MM.1S (cell line): ENCODE measurements at regions not wholly inside any gene's neighbourhood (a gene's known extent, or its start where the extent isn't known, plus 50 kb on each side); places are given as distances from the start of the nearest gene placed in this dataset.

Experiments used
- EZH2 ChIP-seq: fragments of 300-600 bp; sonication (generic); optimal IDR thresholded peaks from 2 replicates; pipeline ENCODE3; 2017; ENCODE audit warnings: low read depth, mild to moderate bottlenecking, antibody characterized with exemption, low read length, mixed read lengths
- EZH2phosphoT487 ChIP-seq: fragments of 300-600 bp; sonication (generic); IDR thresholded peaks from 2 replicates; pipeline ENCODE4 v1.6.1; 2018; ENCODE audit warnings: antibody characterized with exemption, low read length
- TF ChIP-seq, protein P1 (sequence below): fragments of 300-600 bp; sonication (generic); IDR thresholded peaks from 2 replicates; pipeline ENCODE4 v1.5.1; 2016; ENCODE audit warnings: antibody characterized with exemption, low read length, mixed read lengths

GRCh38 chr10:44749151-44749550 lies 162.0 kb upstream of the TMEM72 start:
- TF ChIP-seq, protein P1, sequence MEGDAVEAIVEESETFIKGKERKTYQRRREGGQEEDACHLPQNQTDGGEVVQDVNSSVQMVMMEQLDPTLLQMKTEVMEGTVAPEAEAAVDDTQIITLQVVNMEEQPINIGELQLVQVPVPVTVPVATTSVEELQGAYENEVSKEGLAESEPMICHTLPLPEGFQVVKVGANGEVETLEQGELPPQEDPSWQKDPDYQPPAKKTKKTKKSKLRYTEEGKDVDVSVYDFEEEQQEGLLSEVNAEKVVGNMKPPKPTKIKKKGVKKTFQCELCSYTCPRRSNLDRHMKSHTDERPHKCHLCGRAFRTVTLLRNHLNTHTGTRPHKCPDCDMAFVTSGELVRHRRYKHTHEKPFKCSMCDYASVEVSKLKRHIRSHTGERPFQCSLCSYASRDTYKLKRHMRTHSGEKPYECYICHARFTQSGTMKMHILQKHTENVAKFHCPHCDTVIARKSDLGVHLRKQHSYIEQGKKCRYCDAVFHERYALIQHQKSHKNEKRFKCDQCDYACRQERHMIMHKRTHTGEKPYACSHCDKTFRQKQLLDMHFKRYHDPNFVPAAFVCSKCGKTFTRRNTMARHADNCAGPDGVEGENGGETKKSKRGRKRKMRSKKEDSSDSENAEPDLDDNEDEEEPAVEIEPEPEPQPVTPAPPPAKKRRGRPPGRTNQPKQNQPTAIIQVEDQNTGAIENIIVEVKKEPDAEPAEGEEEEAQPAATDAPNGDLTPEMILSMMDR = no peak
- TF ChIP-seq EZH2 = no peak
- TF ChIP-seq EZH2phosphoT487 = no peak
